Astrocyte (in vitro differentiated cells and primary cell): ENCODE measurements at regions not wholly inside any gene's neighbourhood (a gene's known extent, or its start where the extent isn't known, plus 50 kb on each side); places are given as distances from the start of the nearest gene placed in this dataset.

Experiments
- DNase-seq: peaks from one replicate; pipeline ENCODE4 v3.0.0-alpha.2; 2010; ENCODE audit warnings: low read depth
- FAIRE-seq: peaks from 2 replicates; lab custom pipeline; 2011; peaks lifted over from hg19 to GRCh38; lab: Jason Lieb, UNC
- H2AFZ ChIP-seq: 2 replicates; pipeline ENCODE4 v1.6.0; 2012; ENCODE audit warnings: low read depth, low read length, inconsistent platforms
- H3K27ac ChIP-seq: 2 replicates; pipeline ENCODE4 v1.5.1; 2011; ENCODE audit warnings: low read depth, low read length, inconsistent platforms
- H3K27me3 ChIP-seq: 2 replicates; pipeline ENCODE4 v1.6.0; 2011; ENCODE audit warnings: low read length, inconsistent platforms; ENCODE audit not compliant: insufficient read depth
- H3K36me3 ChIP-seq: 2 replicates; pipeline ENCODE4 v1.5.1; 2011; ENCODE audit warnings: low read length, inconsistent platforms; ENCODE audit not compliant: insufficient read depth
- H3K4me1 ChIP-seq: 2 replicates; pipeline ENCODE4 v1.5.1; 2011; ENCODE audit warnings: low read length, inconsistent platforms; ENCODE audit not compliant: insufficient read depth
- H3K4me2 ChIP-seq: 2 replicates; pipeline ENCODE4 v1.6.0; 2012; ENCODE audit warnings: low read length, inconsistent platforms
- H3K4me3 ChIP-seq: 2 replicates; pipeline ENCODE4 v1.5.1; 2011; ENCODE audit warnings: low read depth, mild to moderate bottlenecking, low read length, inconsistent platforms; ENCODE audit not compliant: insufficient read depth
- H3K79me2 ChIP-seq: 2 replicates; pipeline ENCODE4 v1.6.0; 2012; ENCODE audit warnings: mild to moderate bottlenecking, low read length, inconsistent platforms; ENCODE audit not compliant: insufficient read depth
- H3K9ac ChIP-seq: 2 replicates; pipeline ENCODE4 v1.6.0; 2012; ENCODE audit warnings: mild to moderate bottlenecking, low read length, inconsistent platforms
- H3K9me3 ChIP-seq: 2 replicates; pipeline ENCODE4 v1.5.1; 2012; ENCODE audit warnings: low read depth, mild to moderate bottlenecking, low read length, inconsistent platforms; ENCODE audit not compliant: insufficient read depth
- H4K20me1 ChIP-seq: 2 replicates; pipeline ENCODE4 v1.6.0; 2012; ENCODE audit warnings: low read length, inconsistent platforms; ENCODE audit not compliant: insufficient read depth
- H3K27ac Mint-ChIP-seq: one replicate; pipeline ENCODE4 v1.8.0; 2021; ENCODE audit warnings: mild to moderate bottlenecking, mixed read lengths; ENCODE audit not compliant: unreplicated experiment
- H3K27me3 Mint-ChIP-seq: one replicate; pipeline ENCODE4 v1.8.0; 2021; ENCODE audit warnings: low read depth, mixed read lengths; ENCODE audit not compliant: unreplicated experiment
- H3K36me3 Mint-ChIP-seq: one replicate; pipeline ENCODE4 v1.8.0; 2021; ENCODE audit warnings: low read depth, mixed read lengths; ENCODE audit not compliant: unreplicated experiment
- H3K4me1 Mint-ChIP-seq: one replicate; pipeline ENCODE4 v1.8.0; 2021; ENCODE audit warnings: low read depth, mixed read lengths; ENCODE audit not compliant: unreplicated experiment
- H3K4me3 Mint-ChIP-seq: one replicate; pipeline ENCODE4 v1.8.0; 2021; ENCODE audit warnings: mild to moderate bottlenecking, moderate library complexity, mixed read lengths; ENCODE audit not compliant: unreplicated experiment
- H3K9me3 Mint-ChIP-seq: one replicate; pipeline ENCODE4 v1.8.0; 2021; ENCODE audit warnings: mild to moderate bottlenecking, mixed read lengths; ENCODE audit not compliant: unreplicated experiment
- EZH2 ChIP-seq: IDR thresholded peaks from 2 replicates; pipeline ENCODE4 v1.6.1; 2012; ENCODE audit warnings: mild to moderate bottlenecking, low read length, inconsistent platforms; ENCODE audit not compliant: insufficient read depth
- TF ChIP-seq, protein P1 (sequence below): IDR thresholded peaks from 2 replicates; pipeline ENCODE4 v1.5.1; 2011; ENCODE audit warnings: low read depth, mild to moderate bottlenecking, inconsistent platforms, low read length, moderate library complexity; ENCODE audit not compliant: insufficient read depth

DNA sequence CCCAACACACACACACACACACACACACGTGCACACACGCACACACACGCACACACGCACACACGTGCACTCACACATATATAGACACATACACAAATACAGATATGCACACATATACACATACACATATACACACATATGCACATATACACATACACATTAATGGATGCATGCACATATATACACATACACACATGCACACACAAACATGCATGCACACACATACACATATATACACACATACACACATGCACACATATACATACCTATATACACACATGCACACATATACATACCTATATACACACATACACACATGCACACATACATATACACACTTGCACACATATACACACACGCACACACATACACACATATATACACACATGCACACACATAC, 312.4 kb upstream of the PFKP start:
- Mint-ChIP-seq H3K27me3 (peaks cover 5% of the 10 kb centered on the region), H3K4me1 (no peaks in the 10 kb centered on the region), H3K9me3 (no peaks in the 10 kb centered on the region), H3K4me3 (no peak overlapping the region), H3K36me3 (no peaks in the 10 kb centered on the region), H3K27ac (no peak overlapping the region)
- H2AFZ ChIP-seq: no peak overlapping the region
- no peaks in the 10 kb centered on the region for H3K36me3 ChIP-seq
- H3K79me2 ChIP-seq: no peaks in the 10 kb centered on the region
- peaks cover 4% of the 10 kb centered on the region for H3K9me3 ChIP-seq
- no peak for DNase-seq
- H3K4me1 ChIP-seq: no peaks in the 10 kb centered on the region
- H3K27ac ChIP-seq: no peak overlapping the region
- no peak overlapping the region for H3K9ac ChIP-seq
- TF ChIP-seq EZH2: no peak
- TF ChIP-seq, protein P1, sequence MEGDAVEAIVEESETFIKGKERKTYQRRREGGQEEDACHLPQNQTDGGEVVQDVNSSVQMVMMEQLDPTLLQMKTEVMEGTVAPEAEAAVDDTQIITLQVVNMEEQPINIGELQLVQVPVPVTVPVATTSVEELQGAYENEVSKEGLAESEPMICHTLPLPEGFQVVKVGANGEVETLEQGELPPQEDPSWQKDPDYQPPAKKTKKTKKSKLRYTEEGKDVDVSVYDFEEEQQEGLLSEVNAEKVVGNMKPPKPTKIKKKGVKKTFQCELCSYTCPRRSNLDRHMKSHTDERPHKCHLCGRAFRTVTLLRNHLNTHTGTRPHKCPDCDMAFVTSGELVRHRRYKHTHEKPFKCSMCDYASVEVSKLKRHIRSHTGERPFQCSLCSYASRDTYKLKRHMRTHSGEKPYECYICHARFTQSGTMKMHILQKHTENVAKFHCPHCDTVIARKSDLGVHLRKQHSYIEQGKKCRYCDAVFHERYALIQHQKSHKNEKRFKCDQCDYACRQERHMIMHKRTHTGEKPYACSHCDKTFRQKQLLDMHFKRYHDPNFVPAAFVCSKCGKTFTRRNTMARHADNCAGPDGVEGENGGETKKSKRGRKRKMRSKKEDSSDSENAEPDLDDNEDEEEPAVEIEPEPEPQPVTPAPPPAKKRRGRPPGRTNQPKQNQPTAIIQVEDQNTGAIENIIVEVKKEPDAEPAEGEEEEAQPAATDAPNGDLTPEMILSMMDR: no peak
- no peak overlapping the region for H3K4me2 ChIP-seq
- H3K4me3 ChIP-seq: no peak overlapping the region
- H3K27me3 ChIP-seq: no peaks in the 10 kb centered on the region
- no peak for FAIRE-seq
- H4K20me1 ChIP-seq: no peaks in the 10 kb centered on the region

DNA sequence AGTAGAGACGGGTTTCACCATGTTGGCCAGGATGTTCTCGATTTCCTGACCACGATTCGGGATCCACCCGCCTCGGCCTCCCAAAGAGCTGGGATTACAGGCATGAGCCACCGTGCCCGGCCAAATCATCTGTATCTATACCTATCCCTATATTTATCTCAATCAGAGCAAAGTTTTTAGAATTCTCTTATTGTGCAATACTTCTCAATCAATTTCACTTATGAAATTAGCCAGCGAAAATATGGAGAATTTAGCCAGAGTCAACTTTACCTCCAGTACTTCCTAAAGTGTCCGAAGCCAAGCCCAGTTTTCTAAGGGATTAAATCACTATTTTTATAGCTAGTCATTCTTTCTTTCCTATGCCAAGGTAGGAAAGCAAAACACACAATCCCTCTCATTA, 319.1 kb upstream of the PFKP start:
- no peaks in the 10 kb centered on the region for H3K9me3 ChIP-seq
- H3K36me3 Mint-ChIP-seq: no peaks in the 10 kb centered on the region
- H3K4me3 Mint-ChIP-seq: no peak overlapping the region
- no peaks in the 10 kb centered on the region for H3K27me3 ChIP-seq
- H3K27ac ChIP-seq: no peak overlapping the region
- no peaks in the 10 kb centered on the region for H3K4me1 Mint-ChIP-seq
- H3K36me3 ChIP-seq: no peaks in the 10 kb centered on the region
- H4K20me1 ChIP-seq: no peaks in the 10 kb centered on the region
- H3K4me1 ChIP-seq: no peaks in the 10 kb centered on the region
- H3K4me2 ChIP-seq: no peak overlapping the region
- FAIRE-seq (no peak), DNase-seq (no peak)
- H3K9me3 Mint-ChIP-seq: no peaks in the 10 kb centered on the region
- no peak overlapping the region for H2AFZ ChIP-seq
- no peak for TF ChIP-seq EZH2
- TF ChIP-seq, protein P1: no peak
- no peak overlapping the region for H3K27ac Mint-ChIP-seq
- peaks cover 5% of the 10 kb centered on the region for H3K27me3 Mint-ChIP-seq
- H3K9ac ChIP-seq: no peak overlapping the region
- no peaks in the 10 kb centered on the region for H3K79me2 ChIP-seq
- H3K4me3 ChIP-seq: no peak overlapping the region

DNA sequence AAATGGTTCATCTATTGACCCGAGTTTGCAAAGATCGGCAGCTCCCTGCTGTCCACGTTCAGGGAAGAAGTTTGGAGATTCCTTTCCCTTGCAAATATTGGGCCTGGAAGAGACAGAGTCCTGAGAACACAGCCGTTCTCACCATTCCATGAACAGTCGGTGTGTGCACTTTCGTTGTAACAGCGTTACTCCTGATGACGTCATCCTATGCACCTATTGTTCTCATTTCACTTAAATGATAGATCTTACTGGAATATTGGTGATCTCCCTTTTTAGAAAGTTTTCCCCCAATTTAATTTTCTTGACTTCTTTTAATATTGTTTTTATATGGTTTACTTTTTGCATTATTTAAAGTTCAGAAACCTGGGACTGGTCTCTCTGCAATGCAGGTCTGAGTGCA, 320.7 kb upstream of the PFKP start:
- Histone ChIP-seq H3K27ac (no peak overlapping the region), H3K9ac (no peak overlapping the region), H3K4me3 (no peak overlapping the region), H3K36me3 (no peaks in the 10 kb centered on the region), H2AFZ (no peak overlapping the region), H3K9me3 (no peaks in the 10 kb centered on the region), H3K27me3 (no peaks in the 10 kb centered on the region), H3K79me2 (no peaks in the 10 kb centered on the region), H4K20me1 (no peaks in the 10 kb centered on the region), H3K4me1 (no peaks in the 10 kb centered on the region), H3K4me2 (no peak overlapping the region)
- no peak overlapping the region for H3K27ac Mint-ChIP-seq
- no peak for FAIRE-seq
- DNase-seq: no peak
- no peaks in the 10 kb centered on the region for H3K4me1 Mint-ChIP-seq
- H3K27me3 Mint-ChIP-seq: peaks cover 5% of the 10 kb centered on the region
- no peaks in the 10 kb centered on the region for H3K9me3 Mint-ChIP-seq
- no peak overlapping the region for H3K4me3 Mint-ChIP-seq
- no peak for TF ChIP-seq EZH2
- TF ChIP-seq, protein P1: no peak
- H3K36me3 Mint-ChIP-seq: no peaks in the 10 kb centered on the region
